Gastrocnemius medialis (tissue), 4 donors: ENCODE measurements at regions not wholly inside any gene's neighbourhood (a gene's known extent, or its start where the extent isn't known, plus 50 kb on each side); places are given as distances from the start of the nearest gene placed in this dataset.

Source experiments
- ATAC-seq, 2 donors: fragments of 150-250 bp; one replicate each; pipeline ENCODE4 v1.9.1; 2016
- DNase-seq, 2 donors: peaks; one replicate each; pipeline ENCODE4 v3.0.0-alpha.2; 2019
- H3K27ac ChIP-seq, 4 donors: fragments of 200-600 bp; sonication (generic); 1 replicate in 1 of 4; 2 replicates in 3 of 4; pipeline ENCODE4 v1.5.1; 2016 to 2018; ENCODE audit warnings: mild to moderate bottlenecking in 2 of 4, moderate library complexity in 1 of 4
- H3K27me3 ChIP-seq, 3 donors: fragments of 200-600 bp; sonication (generic) in 2 of 3; 1 replicate in 1 of 3; 2 replicates in 2 of 3; pipeline versions ENCODE4 v1.5.1 to v1.6.0; 2016 to 2019; ENCODE audit warnings: mild to moderate bottlenecking in 1 of 3, moderate library complexity in 1 of 3
- H3K36me3 ChIP-seq, 2 donors: fragments of 200-600 bp; sonication (generic) in 1 of 2; one replicate each; pipeline ENCODE4 v1.5.1; 2017 to 2018
- H3K4me1 ChIP-seq, 2 donors: fragments of 200-600 bp; sonication (generic) in 1 of 2; one replicate each; pipeline ENCODE4 v1.5.1; 2016 to 2017; ENCODE audit warnings: mild to moderate bottlenecking in 2 of 2
- H3K4me3 ChIP-seq, 4 donors: fragments of 200-600 bp; sonication (generic) in 3 of 4; 1 replicate in 1 of 4; 2 replicates in 3 of 4; pipeline ENCODE4 v1.5.1; 2016 to 2019; ENCODE audit warnings: mild to moderate bottlenecking in 2 of 4
- H3K9me3 ChIP-seq, 3 donors: fragments of 200-600 bp; sonication (generic) in 2 of 3; 1 replicate in 1 of 3; 2 replicates in 2 of 3; pipeline ENCODE4 v1.5.1; 2016 to 2019
- POLR2A ChIP-seq, 2 donors: fragments of 450-650 bp; IDR thresholded peaks; one replicate each; pipeline ENCODE4 v1.6.1; 2017; ENCODE audit warnings: antibody characterized with exemption in 2 of 2, mild to moderate bottlenecking in 2 of 2, moderate library complexity in 2 of 2
- in situ Hi-C, 4 donors: fragments of 200-750 bp; cut with MboI; loops; one replicate each; pipeline versions ENCODE4 v1.15.0 to v1.8.0; 2017; ENCODE audit warnings: low sequenced_read_pairs in 4 of 4
- intact Hi-C: fragments of 100-400 bp; cut with DNase I; formaldehyde crosslinking; loops from one replicate; pipeline ENCODE4 v1.15.1; 2023; ENCODE audit warnings: low total_unique reads
- TF ChIP-seq, protein P1 (sequence below), 5 experiments: fragments of 450-650 bp in 3 of 5; fragments of 200-600 bp in 2 of 5; sonication (generic) in 2 of 5; IDR thresholded peaks in 4 of 5; conservative IDR thresholded peaks in 1 of 5; 1 replicate in 4 of 5; 2 replicates in 1 of 5; pipeline ENCODE4 v1.5.1; 2016 to 2019; ENCODE audit warnings: antibody characterized with exemption in 5 of 5, mild to moderate bottlenecking in 3 of 5, moderate library complexity in 3 of 5

DNA sequence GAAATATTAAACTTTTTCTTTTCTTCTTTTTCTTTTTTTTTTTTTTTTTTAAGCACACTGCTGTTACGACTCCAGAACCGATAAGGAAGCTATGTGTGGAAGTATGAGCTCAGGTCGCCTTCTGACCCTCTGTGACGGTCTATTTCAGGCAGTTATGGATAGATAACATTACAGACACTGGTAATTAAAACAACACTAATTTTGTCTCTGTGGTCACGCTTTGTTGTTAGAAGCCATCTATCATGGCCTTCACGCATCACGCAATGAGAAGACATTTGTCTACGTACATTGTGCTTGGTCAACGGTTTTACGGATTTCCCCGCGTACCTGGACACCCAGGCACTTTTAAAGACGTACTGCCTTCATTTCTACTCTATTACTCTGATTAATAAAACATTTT is 306.0 kb upstream of the ZNF507 start:
- in situ Hi-C loops (loop anchor here in 1 of 4 donors (25.0 kb wide), 1 partner anchor 1352 kb away; no protein-coding TSS in a partner anchor), intact Hi-C loops (no loop called here)
- ATAC-seq, result no peak
- Histone ChIP-seq H3K27me3 (peaks cover 10 to 18% (median 15%) of the 10 kb centered on the region in 3 donors), H3K27ac (no peak overlapping the region), H3K36me3 (no peaks in the 10 kb centered on the region), H3K4me3 (no peak overlapping the region), H3K4me1 (no peaks in the 10 kb centered on the region), H3K9me3 (no peaks in the 10 kb centered on the region)
- TF ChIP-seq, protein P1, sequence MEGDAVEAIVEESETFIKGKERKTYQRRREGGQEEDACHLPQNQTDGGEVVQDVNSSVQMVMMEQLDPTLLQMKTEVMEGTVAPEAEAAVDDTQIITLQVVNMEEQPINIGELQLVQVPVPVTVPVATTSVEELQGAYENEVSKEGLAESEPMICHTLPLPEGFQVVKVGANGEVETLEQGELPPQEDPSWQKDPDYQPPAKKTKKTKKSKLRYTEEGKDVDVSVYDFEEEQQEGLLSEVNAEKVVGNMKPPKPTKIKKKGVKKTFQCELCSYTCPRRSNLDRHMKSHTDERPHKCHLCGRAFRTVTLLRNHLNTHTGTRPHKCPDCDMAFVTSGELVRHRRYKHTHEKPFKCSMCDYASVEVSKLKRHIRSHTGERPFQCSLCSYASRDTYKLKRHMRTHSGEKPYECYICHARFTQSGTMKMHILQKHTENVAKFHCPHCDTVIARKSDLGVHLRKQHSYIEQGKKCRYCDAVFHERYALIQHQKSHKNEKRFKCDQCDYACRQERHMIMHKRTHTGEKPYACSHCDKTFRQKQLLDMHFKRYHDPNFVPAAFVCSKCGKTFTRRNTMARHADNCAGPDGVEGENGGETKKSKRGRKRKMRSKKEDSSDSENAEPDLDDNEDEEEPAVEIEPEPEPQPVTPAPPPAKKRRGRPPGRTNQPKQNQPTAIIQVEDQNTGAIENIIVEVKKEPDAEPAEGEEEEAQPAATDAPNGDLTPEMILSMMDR (IDR thresholded peaks at IDR 0.05 in 4 of 5, conservative IDR thresholded peaks at IDR 0.05 in 1 of 5), result no peak
- TF ChIP-seq POLR2A (IDR thresholded peaks at IDR 0.05), result no peak
- DNase-seq, result no peak

DNA sequence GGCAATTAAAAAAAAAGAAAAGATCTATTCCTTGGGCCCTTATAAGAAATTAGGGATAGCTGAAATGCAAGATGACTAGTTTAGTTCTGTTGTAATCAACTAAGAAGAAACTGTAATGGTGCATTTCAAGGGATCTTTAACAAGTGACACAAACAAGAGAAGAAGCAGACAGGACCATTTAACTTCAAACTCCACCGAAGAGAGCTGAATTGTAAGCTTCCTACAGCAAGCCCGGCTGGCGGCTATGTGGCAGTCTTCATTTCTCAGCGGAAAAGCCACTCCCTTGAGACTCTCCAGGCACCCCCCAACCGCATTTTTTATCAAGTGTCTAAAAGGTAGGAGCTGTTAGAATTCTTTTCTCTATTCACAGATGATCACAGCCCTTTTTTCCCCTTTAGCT is 305.2 kb upstream of the ZNF507 start:
- TF ChIP-seq POLR2A (IDR thresholded peaks at IDR 0.05), result no peak
- TF ChIP-seq, protein P1 (IDR thresholded peaks at IDR 0.05 in 4 of 5, conservative IDR thresholded peaks at IDR 0.05 in 1 of 5), result no peak
- Histone ChIP-seq H3K27me3 (peaks cover 10 to 18% (median 18%) of the 10 kb centered on the region in 3 donors), H3K9me3 (no peaks in the 10 kb centered on the region), H3K27ac (no peak overlapping the region), H3K4me3 (no peak overlapping the region), H3K4me1 (no peaks in the 10 kb centered on the region), H3K36me3 (no peaks in the 10 kb centered on the region)
- in situ Hi-C loops (loop anchor here in 1 of 4 donors (25.0 kb wide), 1 partner anchor 1353 kb away; no protein-coding TSS in a partner anchor), intact Hi-C loops (loop anchor here (5.0 kb wide), 1 partner anchor 1373 kb away; no protein-coding TSS in a partner anchor)
- DNase-seq, result no peak
- no peak for ATAC-seq

DNA sequence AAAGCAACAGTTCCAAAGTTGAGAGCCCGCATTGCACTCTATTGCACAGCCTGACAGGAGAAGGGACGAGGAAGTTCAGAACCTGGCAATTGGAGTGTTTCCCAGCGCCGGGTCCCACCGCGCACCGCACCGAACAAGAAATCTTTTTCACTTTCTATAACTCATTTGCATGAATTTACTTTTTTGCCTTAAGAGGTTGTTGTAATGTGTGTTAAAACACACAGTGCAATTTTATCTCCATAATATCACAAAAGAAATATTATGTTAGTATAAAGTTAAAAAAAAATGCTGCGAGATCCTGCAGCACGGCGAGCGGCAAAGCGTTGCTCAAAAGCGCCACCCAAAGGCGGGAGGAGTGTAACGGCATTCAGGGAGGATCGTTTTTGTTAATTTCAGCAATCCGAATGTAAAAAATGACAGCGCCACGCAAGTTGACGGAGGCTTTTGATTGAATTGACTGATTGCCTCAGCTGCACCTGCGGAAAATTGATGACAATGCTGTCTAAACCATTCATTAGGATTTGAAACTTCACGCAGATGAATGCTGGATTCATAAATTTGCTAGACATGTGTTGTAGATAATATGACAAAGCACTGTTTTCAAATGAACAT is 303.6 kb upstream of the ZNF507 start:
- H3K27me3 ChIP-seq, result peaks cover 10 to 18% (median 18%) of the 10 kb centered on the region in 3 donors
- H3K36me3 ChIP-seq, result no peaks in the 10 kb centered on the region
- H3K4me3 ChIP-seq, result peak overlapping the region in 3 of 4 donors; percentile 2 to 12 (median 10)
- DNase-seq (no peak), ATAC-seq (no peak)
- H3K4me1 ChIP-seq, result no peaks in the 10 kb centered on the region
- no peak overlapping the region for H3K27ac ChIP-seq
- TF ChIP-seq, protein P1 (IDR thresholded peaks at IDR 0.05 in 4 of 5, conservative IDR thresholded peaks at IDR 0.05 in 1 of 5), result peak in 3 of 5 experiments; percentile 23 to 51 (median 24)
- TF ChIP-seq POLR2A (IDR thresholded peaks at IDR 0.05), result no peak
- in situ Hi-C loops, result loop anchor here in 1 of 4 donors (25.0 kb wide), 1 partner anchor 1354 kb away; no protein-coding TSS in a partner anchor
- intact Hi-C loops, result loop anchor here (5.0 kb wide), 1 partner anchor 1374 kb away; no protein-coding TSS in a partner anchor
- H3K9me3 ChIP-seq, result no peaks in the 10 kb centered on the region

DNA sequence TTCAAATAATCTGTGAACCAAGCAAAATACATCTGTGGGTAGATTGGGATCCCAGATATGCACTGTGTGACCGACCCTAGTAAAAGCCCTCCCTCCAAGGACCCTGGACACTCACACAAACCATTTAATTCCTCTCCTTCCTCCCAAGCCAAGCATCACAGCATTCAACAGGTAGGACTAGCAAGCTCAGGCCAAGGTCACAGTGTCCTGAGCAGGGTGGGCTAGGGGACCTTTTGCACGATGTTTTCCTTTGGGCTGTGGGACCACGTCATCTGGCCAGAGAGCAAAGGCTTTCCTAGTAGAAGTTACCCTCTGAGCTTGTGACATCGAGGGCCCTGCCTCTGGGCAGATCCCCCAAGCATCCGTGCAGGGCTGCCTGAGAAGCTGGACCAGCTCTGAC is 297.6 kb upstream of the ZNF507 start:
- Histone ChIP-seq H3K9me3 (no peaks in the 10 kb centered on the region), H3K4me3 (no peak overlapping the region), H3K4me1 (no peaks in the 10 kb centered on the region), H3K27me3 (peaks cover 0 to 18% (median 10%) of the 10 kb centered on the region in 3 donors), H3K36me3 (no peaks in the 10 kb centered on the region), H3K27ac (no peak overlapping the region)
- no peak for TF ChIP-seq POLR2A (IDR thresholded peaks at IDR 0.05)
- TF ChIP-seq, protein P1 (IDR thresholded peaks at IDR 0.05 in 4 of 5, conservative IDR thresholded peaks at IDR 0.05 in 1 of 5), result no peak
- ATAC-seq (no peak), DNase-seq (no peak)
- intact Hi-C loops (no loop called here), in situ Hi-C loops (loop anchor here in 1 of 4 donors (25.0 kb wide), 1 partner anchor 1360 kb away; no protein-coding TSS in a partner anchor)
